ENCODE measurements at regions not wholly inside any gene's neighbourhood (a gene's known extent, or its start where the extent isn't known, plus 50 kb on each side); places are given as distances from the start of the nearest gene placed in this dataset.

DNA sequence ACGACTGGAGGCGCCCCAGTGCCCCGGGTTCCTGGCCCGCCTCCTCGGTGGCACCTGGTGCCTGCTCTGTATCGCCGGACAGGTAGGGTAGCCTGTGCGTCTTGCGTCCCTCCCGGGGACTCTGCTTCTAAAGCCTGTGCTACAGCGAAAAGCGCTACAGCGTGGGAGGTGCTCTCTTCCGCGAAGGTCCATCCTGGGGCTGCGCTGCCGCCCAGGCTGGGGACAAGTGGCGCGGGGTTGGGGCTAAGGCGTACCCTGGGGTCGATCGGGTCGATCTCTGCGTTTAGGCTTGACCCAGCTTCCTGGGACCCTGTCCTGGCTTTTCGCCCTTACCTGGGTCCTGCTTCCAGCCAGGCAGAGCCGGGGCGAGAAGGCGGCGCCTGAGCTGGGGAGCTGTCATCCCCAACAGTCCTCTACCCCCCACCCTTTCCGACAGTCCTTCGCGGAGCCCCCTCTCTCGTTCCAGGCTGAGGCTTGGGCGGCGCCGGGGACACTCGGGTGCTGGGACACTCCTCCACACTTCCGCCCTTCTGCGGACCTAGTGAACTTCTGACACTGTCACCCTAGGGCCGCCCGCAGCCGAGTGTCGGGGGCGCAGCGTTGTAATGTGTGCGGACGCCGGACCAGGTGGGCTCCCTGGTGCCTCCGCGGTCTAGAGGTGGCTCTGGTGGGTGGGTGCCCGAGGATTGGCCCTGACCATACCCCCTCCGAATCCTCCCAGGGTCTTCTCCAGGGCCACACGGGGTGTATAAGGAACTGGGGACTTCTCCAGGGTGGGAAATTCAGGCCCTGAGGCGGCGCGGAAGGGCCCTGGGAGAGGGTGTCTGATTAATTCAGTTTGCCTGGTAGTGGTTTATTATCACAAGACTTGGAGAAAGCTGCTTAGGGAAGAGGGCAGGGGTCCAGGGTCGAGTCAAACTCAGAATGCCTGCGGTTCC, 328.2 kb downstream of the SH3GL2 start:
- peaks cover 24% of the 10 kb centered on the region for H3K27me3 Mint-ChIP-seq
- H3K9me3 Mint-ChIP-seq (ENCODE audit: low read depth), result no peaks in the 10 kb centered on the region
- no peak for DNase-seq
- H3K4me1 Mint-ChIP-seq, result no peaks in the 10 kb centered on the region
- no peak for ATAC-seq
- no peaks in the 10 kb centered on the region for H3K36me3 Mint-ChIP-seq
- no peak overlapping the region for H3K27ac Mint-ChIP-seq
- CTCF ChIA-PET, result no interaction called here
- no peak overlapping the region for H3K4me3 Mint-ChIP-seq

DNA sequence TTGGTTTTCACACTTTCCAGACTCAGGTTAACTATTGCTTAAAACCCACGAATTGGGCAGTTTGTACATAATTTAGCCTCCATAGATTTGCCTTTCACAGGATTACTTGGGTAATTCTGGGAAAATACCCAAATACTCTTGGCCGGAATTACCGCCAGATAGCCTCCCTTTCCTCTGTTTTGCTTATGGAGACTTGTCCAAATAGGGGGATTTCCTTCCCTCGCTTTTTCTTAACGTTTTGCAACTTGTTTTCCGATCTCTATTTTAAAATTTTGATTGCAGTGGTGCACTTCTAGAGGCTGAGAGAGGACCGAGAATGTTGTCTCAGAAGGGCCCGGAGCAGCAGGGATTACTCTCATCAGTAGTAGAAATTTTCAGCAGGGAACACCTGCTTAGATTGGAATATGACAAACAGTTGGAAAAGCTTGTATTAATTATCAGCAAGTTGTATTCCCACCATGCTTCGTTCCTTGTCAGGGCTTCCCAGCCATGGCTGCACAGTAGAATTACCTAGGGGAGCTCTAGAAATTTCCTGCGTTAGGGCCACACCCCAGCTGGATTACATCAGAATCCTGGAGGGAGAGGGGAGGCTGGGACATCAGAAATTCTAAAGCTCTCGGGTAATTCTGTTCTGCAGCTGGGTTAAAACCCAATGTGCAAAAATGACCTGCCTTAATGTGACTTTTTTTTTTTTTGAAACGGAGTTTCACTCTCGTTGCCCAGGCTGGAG, 329.1 kb downstream of the SH3GL2 start:
- Mint-ChIP-seq H3K9me3 (ENCODE audit: low read depth) (no peaks in the 10 kb centered on the region), H3K4me3 (no peak overlapping the region), H3K4me1 (no peaks in the 10 kb centered on the region), H3K27me3 (peaks cover 24% of the 10 kb centered on the region), H3K27ac (no peak overlapping the region), H3K36me3 (no peaks in the 10 kb centered on the region)
- ATAC-seq, result no peak
- DNase-seq, result no peak
- CTCF ChIA-PET, result no interaction called here

DNA sequence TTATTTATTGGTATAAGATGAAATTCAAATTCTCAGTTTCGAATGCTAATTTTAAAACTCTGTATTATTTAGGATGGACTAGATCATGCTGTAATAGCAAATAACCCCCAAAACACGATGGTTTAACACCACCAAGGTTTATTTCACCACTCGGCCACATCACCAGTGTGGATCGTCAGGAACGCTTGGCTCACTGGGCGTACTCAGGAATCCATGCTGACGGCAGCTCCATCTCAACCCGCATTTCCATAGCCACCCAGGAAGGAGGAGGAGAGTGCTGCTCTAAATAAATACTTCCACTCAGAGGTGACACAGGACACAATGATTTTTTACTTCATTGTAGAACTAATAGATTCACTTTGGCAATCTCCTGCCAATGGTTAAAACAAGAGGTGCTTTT, 347.4 kb downstream of the SH3GL2 start:
- no peaks in the 10 kb centered on the region for H3K27me3 Mint-ChIP-seq
- DNase-seq (no peak), ATAC-seq (no peak)
- H3K4me1 Mint-ChIP-seq, result no peaks in the 10 kb centered on the region
- H3K36me3 Mint-ChIP-seq, result no peaks in the 10 kb centered on the region
- peaks cover 4% of the 10 kb centered on the region for H3K9me3 Mint-ChIP-seq (ENCODE audit: low read depth)
- H3K27ac Mint-ChIP-seq, result no peak overlapping the region
- CTCF ChIA-PET, result no interaction called here
- no peak overlapping the region for H3K4me3 Mint-ChIP-seq

DNA sequence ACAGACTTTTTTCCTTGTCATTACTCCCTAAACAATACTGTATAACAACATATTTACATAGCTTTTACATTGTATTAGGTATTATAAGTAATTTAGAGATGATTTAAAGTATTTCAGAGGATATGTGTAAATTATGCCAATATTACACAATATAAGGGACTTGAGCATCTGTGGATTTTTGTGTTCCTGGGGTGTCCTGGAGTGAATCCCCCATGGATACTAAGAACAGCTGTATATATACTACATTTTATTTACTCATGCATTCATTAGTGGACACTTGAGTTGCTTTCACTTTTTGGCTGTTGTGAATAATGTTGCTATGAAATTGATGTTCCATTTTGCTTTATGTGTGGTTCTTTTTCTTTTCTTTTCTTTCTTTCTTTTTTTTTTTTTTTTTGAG, 348.8 kb downstream of the SH3GL2 start:
- no peaks in the 10 kb centered on the region for H3K27me3 Mint-ChIP-seq
- no peak for ATAC-seq
- peaks cover 1% of the 10 kb centered on the region for H3K9me3 Mint-ChIP-seq (ENCODE audit: low read depth)
- H3K27ac Mint-ChIP-seq, result no peak overlapping the region
- H3K4me3 Mint-ChIP-seq, result no peak overlapping the region
- CTCF ChIA-PET, result no interaction called here
- no peaks in the 10 kb centered on the region for H3K4me1 Mint-ChIP-seq
- H3K36me3 Mint-ChIP-seq, result no peaks in the 10 kb centered on the region
- DNase-seq, result no peak

DNA sequence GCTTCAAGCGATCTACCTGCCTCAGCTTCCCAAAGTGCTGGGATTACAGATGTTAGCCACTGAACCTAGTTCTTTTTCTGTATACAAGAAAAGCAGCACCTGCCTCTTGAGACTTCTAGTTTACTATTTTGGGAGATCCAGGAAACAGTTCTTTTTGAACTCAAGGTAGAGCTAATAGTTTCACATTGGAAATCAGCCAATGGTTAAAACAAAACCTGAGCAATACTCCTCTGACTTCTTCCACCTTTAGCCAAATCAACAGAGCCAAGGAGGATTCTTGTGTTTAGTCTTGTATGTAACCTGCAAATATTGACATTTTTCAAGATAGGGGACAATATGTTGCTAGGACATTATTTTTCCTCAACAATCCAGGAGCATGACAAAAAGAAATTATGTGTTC, 349.4 kb downstream of the SH3GL2 start:
- H3K9me3 Mint-ChIP-seq (ENCODE audit: low read depth), result no peaks in the 10 kb centered on the region
- H3K27ac Mint-ChIP-seq, result no peak overlapping the region
- no peaks in the 10 kb centered on the region for H3K36me3 Mint-ChIP-seq
- DNase-seq (no peak), ATAC-seq (no peak)
- H3K4me1 Mint-ChIP-seq, result no peaks in the 10 kb centered on the region
- CTCF ChIA-PET, result no interaction called here
- H3K27me3 Mint-ChIP-seq, result no peaks in the 10 kb centered on the region
- no peak overlapping the region for H3K4me3 Mint-ChIP-seq

- DNase-seq, result no peak
- Mint-ChIP-seq H3K4me3 (no peak overlapping the region), H3K4me1 (no peaks in the 10 kb centered on the region), H3K36me3 (no peaks in the 10 kb centered on the region), H3K27ac (no peak overlapping the region), H3K9me3 (ENCODE audit: low read depth) (no peaks in the 10 kb centered on the region), H3K27me3 (no peaks in the 10 kb centered on the region)
- ATAC-seq, result no peak
- CTCF ChIA-PET, result no interaction called here
Observed at GRCh38 chr9:17928768-17929167, 349.9 kb downstream of the SH3GL2 start.

GRCh38 chr9:17929506-17929905, 350.6 kb downstream of the SH3GL2 start:
- no peak for ATAC-seq

DNA sequence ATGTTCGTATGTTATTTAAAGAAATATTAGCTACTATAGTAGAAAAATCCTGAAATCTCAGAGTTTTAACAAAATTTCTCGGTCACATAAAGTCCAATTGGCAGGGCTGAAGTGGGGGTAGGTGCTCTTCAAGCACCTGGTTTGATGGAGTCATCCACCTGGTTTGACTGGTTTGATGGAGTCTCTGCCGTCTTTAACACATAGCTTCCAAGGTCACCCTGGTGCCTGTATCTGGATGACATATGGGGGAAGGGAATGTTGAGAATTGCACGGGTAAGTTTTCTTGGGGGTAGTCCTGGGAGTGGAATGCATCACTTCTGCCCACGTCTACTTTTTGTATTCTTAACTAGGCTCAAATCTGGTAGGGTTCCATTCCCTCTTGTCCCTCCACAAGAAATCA, 351.2 kb downstream of the SH3GL2 start:
- no peak overlapping the region for H3K4me3 Mint-ChIP-seq
- DNase-seq (no peak), ATAC-seq (no peak)
- H3K36me3 Mint-ChIP-seq, result no peaks in the 10 kb centered on the region
- no peaks in the 10 kb centered on the region for H3K4me1 Mint-ChIP-seq
- H3K27ac Mint-ChIP-seq, result no peak overlapping the region
- H3K9me3 Mint-ChIP-seq (ENCODE audit: low read depth), result no peaks in the 10 kb centered on the region
- CTCF ChIA-PET, result no interaction called here
- H3K27me3 Mint-ChIP-seq, result no peaks in the 10 kb centered on the region

More at GRCh38 chr9:17929506-17929905, 350.6 kb downstream of the SH3GL2 start:
- Mint-ChIP-seq H3K36me3 (no peaks in the 10 kb centered on the region), H3K27ac (no peak overlapping the region), H3K4me1 (no peaks in the 10 kb centered on the region), H3K4me3 (no peak overlapping the region), H3K9me3 (ENCODE audit: low read depth) (no peaks in the 10 kb centered on the region), H3K27me3 (no peaks in the 10 kb centered on the region)
- CTCF ChIA-PET, result no interaction called here
- DNase-seq, result no peak

GRCh38 chr9:17936365-17936764, 357.5 kb downstream of the SH3GL2 start:
- CTCF ChIA-PET, result no interaction called here
- no peak overlapping the region for H3K27ac Mint-ChIP-seq
- no peaks in the 10 kb centered on the region for H3K4me1 Mint-ChIP-seq
- ATAC-seq (no peak), DNase-seq (no peak)
- no peaks in the 10 kb centered on the region for H3K27me3 Mint-ChIP-seq
- no peak overlapping the region for H3K4me3 Mint-ChIP-seq
- H3K36me3 Mint-ChIP-seq, result no peaks in the 10 kb centered on the region
- peaks cover 5% of the 10 kb centered on the region for H3K9me3 Mint-ChIP-seq (ENCODE audit: low read depth)

DNA sequence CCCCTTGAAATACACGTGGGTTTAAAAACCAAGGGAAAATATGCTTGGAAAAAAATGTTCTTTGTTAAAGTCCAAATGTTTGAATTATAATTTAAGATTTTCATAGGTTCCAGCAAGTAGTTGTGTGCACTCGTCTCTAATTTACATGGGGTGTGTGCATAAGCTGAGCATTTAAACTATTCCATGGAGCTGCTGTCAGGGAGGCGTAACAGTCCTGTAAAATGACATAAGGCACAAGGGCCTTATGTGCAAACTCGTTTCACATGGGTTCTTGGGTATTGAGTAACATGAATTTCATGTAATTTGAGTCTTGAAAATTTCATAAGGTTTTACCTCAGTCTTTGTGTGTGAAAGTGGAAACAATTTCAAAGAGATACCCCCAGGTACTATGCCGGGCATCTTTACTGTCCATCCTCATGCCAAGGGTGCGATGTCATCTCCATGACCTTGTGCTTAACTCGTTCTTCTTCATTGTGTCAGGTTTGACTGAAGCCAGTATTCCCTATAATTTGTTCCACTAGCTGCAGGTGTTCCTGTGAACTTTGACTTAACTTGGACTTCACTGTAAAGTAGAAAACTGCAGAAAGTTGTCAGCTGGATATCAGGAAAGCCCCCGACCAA, 359.3 kb downstream of the SH3GL2 start:
- no peak for DNase-seq

GRCh38 chr9:17942498-17942897, 363.6 kb downstream of the SH3GL2 start:
- peaks cover 5% of the 10 kb centered on the region for H3K9me3 Mint-ChIP-seq (ENCODE audit: low read depth)
- H3K4me1 Mint-ChIP-seq, result no peaks in the 10 kb centered on the region
- H3K4me3 Mint-ChIP-seq, result no peak overlapping the region
- H3K27ac Mint-ChIP-seq, result no peak overlapping the region
- H3K27me3 Mint-ChIP-seq, result no peaks in the 10 kb centered on the region
- ATAC-seq (no peak), DNase-seq (no peak)
- CTCF ChIA-PET, result no interaction called here
- H3K36me3 Mint-ChIP-seq, result no peaks in the 10 kb centered on the region

More for the DNA sequence above, 359.3 kb downstream of the SH3GL2 start:
- no peak overlapping the region for H3K27ac Mint-ChIP-seq
- CTCF ChIA-PET, result no interaction called here
- H3K36me3 Mint-ChIP-seq, result no peaks in the 10 kb centered on the region
- H3K4me3 Mint-ChIP-seq, result no peak overlapping the region
- H3K27me3 Mint-ChIP-seq, result no peaks in the 10 kb centered on the region
- H3K4me1 Mint-ChIP-seq, result no peaks in the 10 kb centered on the region
- H3K9me3 Mint-ChIP-seq (ENCODE audit: low read depth), result peaks cover 5% of the 10 kb centered on the region
- ATAC-seq, result no peak

DNA sequence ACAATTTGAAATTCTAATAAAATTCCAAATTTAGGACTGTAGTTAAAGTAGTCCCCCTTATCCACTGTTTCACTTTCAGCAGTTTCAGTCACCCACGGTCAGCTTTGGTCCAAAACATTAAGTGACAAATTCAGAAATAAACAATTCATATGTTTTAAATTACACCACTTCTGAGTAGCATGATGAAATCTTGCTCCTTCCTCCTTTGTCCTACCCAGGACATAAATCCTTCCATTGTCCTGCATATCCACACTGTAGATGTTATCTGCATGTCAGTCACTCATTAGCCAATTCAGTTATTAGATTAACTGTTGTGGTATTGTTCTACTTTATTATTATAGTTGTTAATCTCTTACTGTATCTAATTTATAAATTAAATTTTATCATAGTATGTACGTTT, 376.5 kb downstream of the SH3GL2 start:
- no peaks in the 10 kb centered on the region for H3K27me3 Mint-ChIP-seq
- DNase-seq, result no peak
- no peaks in the 10 kb centered on the region for H3K36me3 Mint-ChIP-seq
- CTCF ChIA-PET, result no interaction called here
- ATAC-seq, result no peak
- H3K4me1 Mint-ChIP-seq, result no peaks in the 10 kb centered on the region
- no peak overlapping the region for H3K27ac Mint-ChIP-seq
- H3K9me3 Mint-ChIP-seq (ENCODE audit: low read depth), result peaks cover 2% of the 10 kb centered on the region
- H3K4me3 Mint-ChIP-seq, result no peak overlapping the region

DNA sequence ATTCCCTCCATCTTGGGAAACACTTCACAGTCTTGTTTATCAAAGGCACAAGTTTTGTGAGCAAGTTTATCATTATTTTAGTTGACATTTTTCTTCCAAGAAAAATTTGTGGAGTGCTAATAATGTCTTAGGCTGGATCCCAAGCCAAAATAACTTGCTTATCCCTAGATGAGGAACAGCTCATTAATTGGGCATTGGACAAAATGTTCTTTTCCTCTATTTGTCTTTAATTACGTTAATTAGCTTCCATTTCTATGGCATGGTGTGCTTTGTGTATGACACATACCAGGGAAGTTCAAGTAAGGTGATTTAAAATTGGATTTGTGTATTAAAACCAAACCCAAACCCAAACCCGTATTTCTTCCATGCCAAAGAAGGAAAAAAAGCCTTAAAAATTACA, 379.5 kb downstream of the SH3GL2 start:
- ATAC-seq, result no peak
- DNase-seq, result no peak
- CTCF ChIA-PET, result no interaction called here
- H3K9me3 Mint-ChIP-seq (ENCODE audit: low read depth), result peaks cover 6% of the 10 kb centered on the region
- H3K27ac Mint-ChIP-seq, result no peak overlapping the region
- no peaks in the 10 kb centered on the region for H3K4me1 Mint-ChIP-seq
- no peaks in the 10 kb centered on the region for H3K27me3 Mint-ChIP-seq
- no peak overlapping the region for H3K4me3 Mint-ChIP-seq
- H3K36me3 Mint-ChIP-seq, result no peaks in the 10 kb centered on the region

DNA sequence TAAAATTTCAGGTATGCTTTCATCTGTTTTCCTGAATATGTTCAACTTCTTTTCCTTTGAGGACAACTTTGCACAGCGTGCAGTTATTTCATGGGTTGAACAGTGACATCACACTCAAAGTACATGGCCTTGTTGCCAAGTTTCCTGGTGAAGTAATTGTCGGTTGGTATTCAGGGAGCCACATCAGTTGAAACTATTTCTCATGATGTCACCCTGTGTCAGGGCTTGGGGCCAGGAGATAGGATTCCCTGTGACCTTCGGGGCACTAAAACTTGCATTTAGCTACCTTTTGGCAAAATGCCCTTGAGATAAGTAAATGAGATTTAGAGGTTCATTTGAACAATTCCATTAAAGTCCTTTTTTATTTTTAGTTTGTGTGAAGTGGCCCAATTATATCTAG, 383.9 kb downstream of the SH3GL2 start:
- DNase-seq, result no peak
- Mint-ChIP-seq H3K4me3 (no peak overlapping the region), H3K27ac (no peak overlapping the region), H3K9me3 (ENCODE audit: low read depth) (peaks cover 6% of the 10 kb centered on the region), H3K4me1 (no peaks in the 10 kb centered on the region), H3K27me3 (no peaks in the 10 kb centered on the region), H3K36me3 (no peaks in the 10 kb centered on the region)
- CTCF ChIA-PET, result no interaction called here
- no peak for ATAC-seq
